NCI-H345 (cell line): ENCODE measurements at regions not wholly inside any gene's neighbourhood (a gene's known extent, or its start where the extent isn't known, plus 50 kb on each side); places are given as distances from the start of the nearest gene placed in this dataset.
"Not testable (repeated sequence)": the region's sequence is repeated elsewhere in the genome, so short reads cannot be mapped to it uniquely, and the experiment has no call there.

Experiments
- DNase-seq: peaks from one replicate; lab custom pipeline; 2025; lab: John Stamatoyannopoulos, UW

GRCh38 chr1:222416001-222416791 is 131.7 kb downstream of the HHIPL2 start:
- DNase-seq, result no peak

- DNase-seq, result no peak
These were observed 132.5 kb downstream of the HHIPL2 start for GRCh38 chr1:222415441-222415840.

GRCh38 chr1:222413991-222414549 is 133.8 kb downstream of the HHIPL2 start:
- DNase-seq, result no peak

GRCh38 chr1:222413436-222413835 is 134.5 kb downstream of the HHIPL2 start:
- DNase-seq, result no peak

- no peak for DNase-seq
These were observed 143.2 kb downstream of the HHIPL2 start for GRCh38 chr1:222404710-222405109.

GRCh38 chr1:222399197-222399596 is 148.7 kb downstream of the HHIPL2 start:
- no peak for DNase-seq

- DNase-seq, result no peak
These were observed 153.7 kb downstream of the HHIPL2 start for GRCh38 chr1:222394224-222394623.

GRCh38 chr1:222392556-222392955 is 155.3 kb downstream of the HHIPL2 start:
- no peak for DNase-seq

- no peak for DNase-seq
These were observed 157.7 kb downstream of the HHIPL2 start for GRCh38 chr1:222390181-222390580.

GRCh38 chr1:222387007-222387814 is 160.7 kb downstream of the HHIPL2 start:
- DNase-seq, result no peak

GRCh38 chr1:222385955-222386354 is 161.9 kb downstream of the HHIPL2 start:
- DNase-seq, result no peak

- no peak for DNase-seq
These were observed 162.6 kb downstream of the HHIPL2 start for GRCh38 chr1:222385262-222385661.

GRCh38 chr1:222384531-222384930 is 163.4 kb downstream of the HHIPL2 start:
- DNase-seq, result no peak

GRCh38 chr1:222382171-222382570 is 165.7 kb downstream of the HHIPL2 start:
- no peak for DNase-seq

- no peak for DNase-seq
These were observed 170.3 kb downstream of the HHIPL2 start for GRCh38 chr1:222377428-222378088.

- not testable (repeated sequence) for DNase-seq
These were observed 171.1 kb downstream of the HHIPL2 start for GRCh38 chr1:222376791-222377190.

- no peak for DNase-seq
These were observed 172.2 kb downstream of the HHIPL2 start for GRCh38 chr1:222375701-222376100.

GRCh38 chr1:222373831-222374602 is 173.9 kb downstream of the HHIPL2 start:
- no peak for DNase-seq

GRCh38 chr1:222373216-222373615 is 174.7 kb downstream of the HHIPL2 start:
- DNase-seq, result no peak

- DNase-seq, result no peak
These were observed 175.7 kb downstream of the HHIPL2 start for GRCh38 chr1:222372221-222372620.

- no peak for DNase-seq
These were observed 176.8 kb downstream of the HHIPL2 start for GRCh38 chr1:222370913-222371675.
